Activated T-cell treated with anti-CD3 and anti-CD28 coated beads, Interleukin-2, amount 50 U/mL, for 24 hours (primary cell): ENCODE measurements at regions not wholly inside any gene's neighbourhood (a gene's known extent, or its start where the extent isn't known, plus 50 kb on each side); places are given as distances from the start of the nearest gene placed in this dataset.

ENCODE experiments used
- DNase-seq: peaks from one replicate; pipeline ENCODE4 v3.0.0-alpha.2; 2020
- H3K27ac Mint-ChIP-seq: 2 replicates; pipeline ENCODE4 v1.8.0; 2020; ENCODE audit warnings: mild to moderate bottlenecking, mixed read lengths
- H3K27me3 Mint-ChIP-seq: 2 replicates; pipeline ENCODE4 v1.8.0; 2020; ENCODE audit warnings: mixed read lengths
- H3K36me3 Mint-ChIP-seq: 2 replicates; pipeline ENCODE4 v1.8.0; 2020; ENCODE audit warnings: low read depth, mixed read lengths
- H3K4me1 Mint-ChIP-seq: 2 replicates; pipeline ENCODE4 v1.8.0; 2020; ENCODE audit warnings: low read depth, mixed read lengths
- H3K4me3 Mint-ChIP-seq: 2 replicates; pipeline ENCODE4 v1.8.0; 2020; ENCODE audit warnings: mild to moderate bottlenecking, moderate library complexity, mixed read lengths
- H3K9me3 Mint-ChIP-seq: 2 replicates; pipeline ENCODE4 v1.8.0; 2020; ENCODE audit warnings: mixed read lengths

- H3K4me3 Mint-ChIP-seq, result no peak overlapping the region
- peaks cover 9% of the 10 kb centered on the region for H3K27me3 Mint-ChIP-seq
- no peaks in the 10 kb centered on the region for H3K9me3 Mint-ChIP-seq
- no peaks in the 10 kb centered on the region for H3K36me3 Mint-ChIP-seq
- H3K27ac Mint-ChIP-seq, result no peak overlapping the region
- no peak for DNase-seq
- no peaks in the 10 kb centered on the region for H3K4me1 Mint-ChIP-seq
Observed at GRCh38 chr2:121088251-121089165, 196.5 kb downstream of the TFCP2L1 start.

- Mint-ChIP-seq H3K9me3 (no peaks in the 10 kb centered on the region), H3K27me3 (peaks cover 7% of the 10 kb centered on the region), H3K4me3 (no peak overlapping the region), H3K4me1 (no peaks in the 10 kb centered on the region), H3K27ac (no peak overlapping the region), H3K36me3 (no peaks in the 10 kb centered on the region)
- DNase-seq, result no peak
Observed at GRCh38 chr2:121089166-121089510, 195.9 kb downstream of the TFCP2L1 start.

DNA sequence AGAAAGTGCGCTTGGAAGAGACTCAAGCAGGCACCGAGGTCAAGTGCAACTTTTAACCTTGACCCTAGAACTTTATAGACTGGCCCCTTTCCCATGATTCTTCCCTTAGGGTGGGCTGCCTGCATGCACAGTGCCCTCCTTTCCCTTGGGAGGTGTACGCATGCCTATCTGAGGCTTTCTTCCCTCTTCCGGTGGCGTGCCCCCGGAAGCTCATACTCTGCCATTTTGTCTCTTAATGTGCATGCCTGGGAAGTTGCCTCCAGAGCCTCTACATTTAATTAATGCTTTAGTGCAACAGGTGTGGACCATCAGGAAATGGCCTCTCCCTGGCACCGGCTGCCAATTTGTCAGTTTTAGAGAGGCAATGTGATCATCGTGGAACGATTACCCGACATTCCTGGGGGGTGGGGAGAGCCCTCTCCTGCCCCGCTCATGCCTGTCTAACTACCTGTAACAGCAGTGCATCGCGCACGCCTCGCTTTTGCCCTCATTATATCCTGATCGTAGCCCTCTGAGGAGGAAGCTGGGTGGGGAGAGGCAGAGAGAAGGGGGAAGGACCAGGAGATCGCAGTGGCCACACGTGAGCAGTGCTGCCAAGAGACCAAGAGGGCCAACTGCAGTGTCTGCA is 194.8 kb downstream of the TFCP2L1 start:
- peaks cover 5% of the 10 kb centered on the region for H3K27me3 Mint-ChIP-seq
- H3K4me1 Mint-ChIP-seq, result no peaks in the 10 kb centered on the region
- H3K36me3 Mint-ChIP-seq, result no peaks in the 10 kb centered on the region
- H3K4me3 Mint-ChIP-seq, result no peak overlapping the region
- no peaks in the 10 kb centered on the region for H3K9me3 Mint-ChIP-seq
- no peak for DNase-seq
- H3K27ac Mint-ChIP-seq, result no peak overlapping the region

DNA sequence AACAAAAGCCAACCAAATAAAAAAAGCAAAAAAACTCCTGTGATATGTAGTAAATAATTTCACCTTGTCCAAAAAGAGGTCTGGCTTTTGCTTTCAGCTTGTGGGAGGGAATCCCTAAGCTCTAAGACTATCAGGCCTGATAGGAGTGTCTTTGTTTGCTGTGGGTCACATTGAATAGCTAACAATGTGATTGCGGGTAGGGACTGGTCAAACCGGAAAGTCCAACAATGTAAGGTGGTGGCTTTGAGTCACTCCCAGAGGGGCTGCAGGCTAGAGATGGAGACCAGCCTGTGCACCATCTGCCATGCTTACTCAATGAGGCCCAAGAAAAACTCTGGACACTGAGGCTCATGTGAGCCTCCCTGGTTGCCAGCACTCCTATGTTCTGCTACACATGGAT is 192.9 kb downstream of the TFCP2L1 start:
- no peak for DNase-seq
- Mint-ChIP-seq H3K4me1 (no peaks in the 10 kb centered on the region), H3K4me3 (no peak overlapping the region), H3K27ac (no peak overlapping the region), H3K27me3 (peaks cover 11% of the 10 kb centered on the region), H3K36me3 (no peaks in the 10 kb centered on the region), H3K9me3 (no peaks in the 10 kb centered on the region)

DNA sequence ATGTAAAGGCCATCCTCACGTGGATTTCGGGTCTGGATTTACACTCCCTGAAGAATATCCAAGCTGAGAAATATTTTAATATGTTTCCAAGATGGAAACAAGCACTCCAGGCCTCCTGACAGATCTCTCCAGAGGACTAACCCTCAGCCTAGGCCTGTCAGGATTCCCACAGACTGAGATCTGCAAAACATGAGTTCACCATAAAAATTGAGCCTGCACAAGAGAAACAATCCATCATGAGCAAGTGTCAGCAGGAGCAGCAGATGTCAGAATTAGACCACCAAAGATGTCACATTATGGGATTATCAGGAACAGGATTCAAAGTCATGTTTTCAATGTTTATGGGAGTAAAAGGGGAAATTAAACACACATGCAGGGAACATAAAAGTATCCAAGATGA is 191.3 kb downstream of the TFCP2L1 start:
- DNase-seq, result no peak
- Mint-ChIP-seq H3K4me3 (no peak overlapping the region), H3K9me3 (no peaks in the 10 kb centered on the region), H3K36me3 (no peaks in the 10 kb centered on the region), H3K4me1 (no peaks in the 10 kb centered on the region), H3K27ac (no peak overlapping the region), H3K27me3 (peaks cover 11% of the 10 kb centered on the region)

- Mint-ChIP-seq H3K27me3 (peaks cover 11% of the 10 kb centered on the region), H3K36me3 (no peaks in the 10 kb centered on the region), H3K4me1 (no peaks in the 10 kb centered on the region), H3K9me3 (no peaks in the 10 kb centered on the region), H3K4me3 (no peak overlapping the region), H3K27ac (no peak overlapping the region)
- no peak for DNase-seq
Observed at GRCh38 chr2:121094101-121094500, 190.9 kb downstream of the TFCP2L1 start.

- DNase-seq, result no peak
- Mint-ChIP-seq H3K27ac (no peak overlapping the region), H3K4me3 (no peak overlapping the region), H3K4me1 (no peaks in the 10 kb centered on the region), H3K27me3 (peaks cover 15% of the 10 kb centered on the region), H3K36me3 (no peaks in the 10 kb centered on the region), H3K9me3 (no peaks in the 10 kb centered on the region)
Observed at GRCh38 chr2:121094845-121095244, 190.2 kb downstream of the TFCP2L1 start.

DNA sequence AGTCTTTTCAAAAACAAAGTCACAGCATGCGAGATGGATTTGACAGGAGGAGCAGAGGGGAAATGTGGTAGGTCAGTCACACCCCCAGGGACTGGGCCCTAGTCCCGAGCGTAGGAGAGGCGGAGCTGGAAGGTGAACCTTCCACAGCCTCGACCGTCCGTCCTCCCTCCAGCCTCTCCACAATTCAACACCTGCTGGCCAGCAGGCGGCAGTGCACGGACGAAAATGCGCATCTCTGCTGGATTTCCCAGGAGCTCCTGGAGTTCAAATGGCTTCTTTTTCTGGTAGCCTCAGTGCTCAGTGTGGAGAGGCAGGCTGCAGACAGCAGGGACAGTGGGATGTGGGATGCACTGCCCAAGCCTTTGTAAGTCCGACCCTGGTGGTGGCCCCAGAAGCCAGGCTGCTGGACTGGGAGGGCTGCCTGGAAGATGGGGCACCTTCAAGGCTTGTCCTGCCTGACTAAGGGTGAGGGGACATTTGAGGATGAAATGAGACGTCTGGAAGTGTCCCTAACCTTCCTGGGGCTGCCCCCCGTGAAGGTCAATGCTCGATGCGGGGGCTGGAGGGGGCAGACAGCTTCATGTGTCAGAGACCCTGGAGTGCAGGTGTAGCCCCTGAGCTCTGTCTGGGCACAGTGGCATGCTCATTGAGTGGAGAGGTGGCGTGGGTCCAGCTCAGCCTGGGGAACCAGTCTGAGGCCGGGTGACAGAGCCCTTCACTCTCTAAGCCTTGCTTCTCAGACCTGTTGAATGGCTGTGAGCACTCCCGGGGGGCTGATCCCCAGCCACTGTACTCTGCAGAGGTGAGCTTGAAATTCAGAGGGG is 189.5 kb downstream of the TFCP2L1 start:
- H3K4me3 Mint-ChIP-seq, result no peak overlapping the region
- H3K4me1 Mint-ChIP-seq, result no peaks in the 10 kb centered on the region
- no peak for DNase-seq

DNA sequence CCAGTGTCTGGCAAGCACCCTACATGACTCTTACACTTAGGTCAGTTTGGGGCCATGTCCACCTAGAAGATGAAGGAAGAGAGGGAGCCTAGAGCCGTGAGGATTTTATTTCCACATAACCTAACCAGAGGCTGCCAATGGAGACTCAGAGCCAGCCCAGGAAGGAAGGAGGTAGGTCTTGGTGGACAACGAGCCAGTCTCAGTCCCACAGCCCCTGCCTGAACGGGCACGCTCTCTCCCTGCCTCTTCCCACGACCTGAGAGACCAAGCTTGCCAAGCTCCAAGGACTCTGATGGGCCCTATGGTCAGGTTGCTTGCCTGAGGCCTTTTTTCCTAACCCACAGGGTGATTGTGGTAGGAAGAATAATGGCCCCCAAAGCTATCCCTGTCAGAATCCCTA is 188.4 kb downstream of the TFCP2L1 start:
- Mint-ChIP-seq H3K36me3 (no peaks in the 10 kb centered on the region), H3K4me1 (no peaks in the 10 kb centered on the region), H3K27me3 (peaks cover 15% of the 10 kb centered on the region)

More for the DNA sequence above, 189.5 kb downstream of the TFCP2L1 start:
- peaks cover 15% of the 10 kb centered on the region for H3K27me3 Mint-ChIP-seq
- H3K9me3 Mint-ChIP-seq, result no peaks in the 10 kb centered on the region
- H3K27ac Mint-ChIP-seq, result no peak overlapping the region
- no peaks in the 10 kb centered on the region for H3K36me3 Mint-ChIP-seq

GRCh38 chr2:121098556-121098955 is 186.4 kb downstream of the TFCP2L1 start:
- Mint-ChIP-seq H3K27ac (no peak overlapping the region), H3K4me3 (no peak overlapping the region), H3K36me3 (no peaks in the 10 kb centered on the region), H3K4me1 (no peaks in the 10 kb centered on the region), H3K27me3 (peaks cover 22% of the 10 kb centered on the region), H3K9me3 (no peaks in the 10 kb centered on the region)
- no peak for DNase-seq

More for the DNA sequence above, 188.4 kb downstream of the TFCP2L1 start:
- H3K27ac Mint-ChIP-seq, result no peak overlapping the region
- no peak for DNase-seq
- H3K9me3 Mint-ChIP-seq, result no peaks in the 10 kb centered on the region
- no peak overlapping the region for H3K4me3 Mint-ChIP-seq

GRCh38 chr2:121099329-121100290 is 185.4 kb downstream of the TFCP2L1 start:
- Mint-ChIP-seq H3K9me3 (no peaks in the 10 kb centered on the region), H3K27me3 (peaks cover 25% of the 10 kb centered on the region), H3K36me3 (no peaks in the 10 kb centered on the region), H3K4me3 (no peak overlapping the region), H3K27ac (no peak overlapping the region), H3K4me1 (no peaks in the 10 kb centered on the region)
- no peak for DNase-seq

DNA sequence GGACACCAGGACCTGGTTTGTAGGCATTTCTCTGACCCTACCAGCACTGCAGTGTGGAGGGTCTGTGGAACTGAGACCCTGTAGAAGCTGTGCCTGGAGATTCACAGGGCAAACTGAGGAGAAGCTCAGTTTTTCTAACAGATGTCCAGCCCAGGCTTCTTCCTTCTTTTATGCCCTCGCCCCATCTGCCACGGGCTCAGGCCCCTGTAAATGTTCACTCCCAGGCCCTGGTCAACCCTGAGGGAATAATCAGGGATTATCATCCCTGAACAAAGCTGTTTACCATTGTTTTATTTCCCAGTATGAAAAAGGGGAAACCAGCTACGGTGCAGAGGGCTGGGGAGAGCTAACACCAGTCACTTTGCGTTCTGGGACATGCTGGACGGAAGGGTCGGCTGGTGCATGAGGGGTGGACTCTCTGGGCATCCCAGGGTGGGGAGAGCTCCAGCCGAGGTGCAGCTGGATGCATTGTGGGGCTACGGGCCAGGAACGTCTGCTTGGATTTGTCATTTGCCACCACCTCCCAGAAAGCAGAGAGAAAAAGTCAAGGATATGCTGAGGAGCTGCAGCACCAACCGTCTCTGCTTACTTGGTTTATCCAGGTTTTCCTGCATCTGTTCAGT is 183.8 kb downstream of the TFCP2L1 start:
- Mint-ChIP-seq H3K4me3 (no peak overlapping the region), H3K4me1 (no peaks in the 10 kb centered on the region), H3K36me3 (no peaks in the 10 kb centered on the region), H3K9me3 (no peaks in the 10 kb centered on the region), H3K27me3 (peaks cover 18% of the 10 kb centered on the region), H3K27ac (no peak overlapping the region)
- DNase-seq, result no peak

GRCh38 chr2:121102941-121103340 is 182.1 kb downstream of the TFCP2L1 start:
- H3K4me1 Mint-ChIP-seq, result no peaks in the 10 kb centered on the region
- no peak overlapping the region for H3K27ac Mint-ChIP-seq
- H3K36me3 Mint-ChIP-seq, result no peaks in the 10 kb centered on the region
- no peak overlapping the region for H3K4me3 Mint-ChIP-seq
- peaks cover 14% of the 10 kb centered on the region for H3K27me3 Mint-ChIP-seq
- no peaks in the 10 kb centered on the region for H3K9me3 Mint-ChIP-seq
- DNase-seq, result no peak
